SK-N-SH treated with all-trans-retinoic acid at 6 μM for 48 hours (cell line): ENCODE measurements at regions not wholly inside any gene's neighbourhood (a gene's known extent, or its start where the extent isn't known, plus 50 kb on each side); places are given as distances from the start of the nearest gene placed in this dataset.

Experiments
- ATAC-seq: fragments of 200-7000 bp; cut with Tn5 transposase; 3 replicates; pipeline ENCODE4 v1.9.1; 2020; ENCODE audit warnings: mild to moderate bottlenecking, moderate library complexity
- ARNTL ChIP-seq: fragments of 450-650 bp; formaldehyde crosslinking; IDR thresholded peaks from 2 replicates; pipeline ENCODE4 v1.5.0; 2020; ENCODE audit warnings: low read depth, mild to moderate bottlenecking, moderate library complexity, borderline replicate concordance
- BACH2 ChIP-seq: fragments of 250-450 bp; sonication (Bioruptor Pico); IDR thresholded peaks from 2 replicates; pipeline ENCODE4 v1.9.0; 2021; ENCODE audit warnings: mild to moderate bottlenecking, borderline replicate concordance
- CSDC2 ChIP-seq: fragments of 250-450 bp; sonication (Bioruptor Pico); IDR thresholded peaks from 2 replicates; pipeline ENCODE4 v1.5.0; 2020; ENCODE audit warnings: mild to moderate bottlenecking, moderate library complexity
- CSRNP3 ChIP-seq: fragments of 250-450 bp; sonication (Bioruptor Pico); IDR thresholded peaks from 2 replicates; pipeline ENCODE4 v1.5.1; 2021; ENCODE audit warnings: mild to moderate bottlenecking, moderate library complexity
- ESRRG ChIP-seq: fragments of 250-450 bp; sonication (Bioruptor Pico); IDR thresholded peaks from 2 replicates; pipeline ENCODE4 v1.6.1; 2021; ENCODE audit warnings: mild to moderate bottlenecking
- GLIS3 ChIP-seq: fragments of 250-450 bp; sonication (Bioruptor Pico); IDR thresholded peaks from 2 replicates; pipeline ENCODE4 v1.5.0; 2020; ENCODE audit warnings: mild to moderate bottlenecking, moderate library complexity
- ISL1 ChIP-seq: fragments of 250-450 bp; sonication (Bioruptor Pico); IDR thresholded peaks from 2 replicates; pipeline ENCODE4 v2.1.2; 2022; ENCODE audit warnings: mild to moderate bottlenecking, moderate library complexity
- OSR1 ChIP-seq: fragments of 250-450 bp; sonication (Bioruptor Pico); IDR thresholded peaks from 2 replicates; pipeline ENCODE4 v1.8.0; 2022; ENCODE audit warnings: moderate library complexity, mild to moderate bottlenecking, inconsistent platforms
- PATZ1 ChIP-seq: fragments of 250-450 bp; sonication (Bioruptor Pico); IDR thresholded peaks from 2 replicates; pipeline ENCODE4 v1.8.0; 2020; ENCODE audit warnings: mild to moderate bottlenecking, moderate library complexity, borderline replicate concordance
- PPARA ChIP-seq: fragments of 250-450 bp; sonication (Bioruptor Pico); IDR thresholded peaks from 2 replicates; pipeline ENCODE4 v1.5.0; 2020; ENCODE audit warnings: mild to moderate bottlenecking, borderline replicate concordance
- RARB ChIP-seq: fragments of 250-450 bp; sonication (Bioruptor Pico); IDR thresholded peaks from 2 replicates; pipeline ENCODE4 v1.8.0; 2021; ENCODE audit warnings: mild to moderate bottlenecking, moderate library complexity
- TCF4 ChIP-seq: fragments of 250-450 bp; sonication (Bioruptor Pico); IDR thresholded peaks from 2 replicates; pipeline ENCODE4 v1.8.0; 2021; ENCODE audit warnings: mild to moderate bottlenecking, moderate library complexity, borderline replicate concordance
- TOX ChIP-seq: fragments of 250-450 bp; sonication (Bioruptor Pico); IDR thresholded peaks from 2 replicates; pipeline ENCODE4 v1.8.0; 2021; ENCODE audit warnings: mild to moderate bottlenecking, moderate library complexity, borderline replicate concordance
- ZC3H10 ChIP-seq: fragments of 250-450 bp; sonication (Bioruptor Pico); IDR thresholded peaks from 2 replicates; pipeline ENCODE4 v1.5.1; 2021; ENCODE audit warnings: mild to moderate bottlenecking, moderate library complexity
- ZFP3 ChIP-seq: fragments of 250-450 bp; sonication (Bioruptor Pico); IDR thresholded peaks from 2 replicates; pipeline ENCODE4 v1.5.0; 2020; ENCODE audit warnings: mild to moderate bottlenecking, moderate library complexity
- ZFP30 ChIP-seq: fragments of 450-650 bp; formaldehyde crosslinking; IDR thresholded peaks from 2 replicates; pipeline ENCODE4 v1.5.0; 2022; ENCODE audit warnings: mild to moderate bottlenecking, moderate library complexity
- ZNF565 ChIP-seq: fragments of 450-650 bp; formaldehyde crosslinking; conservative IDR thresholded peaks from 2 replicates; pipeline ENCODE4 v1.5.0; 2020; ENCODE audit warnings: low read depth, mild to moderate bottlenecking, moderate library complexity
- ZNF70 ChIP-seq: fragments of 450-650 bp; formaldehyde crosslinking; IDR thresholded peaks from 2 replicates; pipeline ENCODE4 v1.5.0; 2020; ENCODE audit warnings: mild to moderate bottlenecking, moderate library complexity
- ZNF8 ChIP-seq: fragments of 450-650 bp; formaldehyde crosslinking; IDR thresholded peaks from 2 replicates; pipeline ENCODE4 v1.5.0; 2020; ENCODE audit warnings: mild to moderate bottlenecking, moderate library complexity
- TF ChIP-seq, protein P1 (sequence below): fragments of 250-450 bp; sonication (Bioruptor Pico); IDR thresholded peaks from 2 replicates; pipeline ENCODE4 v1.5.0; 2020; ENCODE audit warnings: mild to moderate bottlenecking, moderate library complexity
- TF ChIP-seq, protein P2 (sequence below): fragments of 250-450 bp; sonication (Bioruptor Pico); IDR thresholded peaks from 2 replicates; pipeline ENCODE4 v1.8.0; 2021; ENCODE audit warnings: low read depth, mild to moderate bottlenecking, moderate library complexity, borderline replicate concordance
- TF ChIP-seq, protein P3 (sequence below): fragments of 250-450 bp; sonication (Bioruptor Pico); IDR thresholded peaks from 2 replicates; pipeline ENCODE4 v1.5.1; 2020; ENCODE audit warnings: low read depth, mild to moderate bottlenecking, moderate library complexity

DNA sequence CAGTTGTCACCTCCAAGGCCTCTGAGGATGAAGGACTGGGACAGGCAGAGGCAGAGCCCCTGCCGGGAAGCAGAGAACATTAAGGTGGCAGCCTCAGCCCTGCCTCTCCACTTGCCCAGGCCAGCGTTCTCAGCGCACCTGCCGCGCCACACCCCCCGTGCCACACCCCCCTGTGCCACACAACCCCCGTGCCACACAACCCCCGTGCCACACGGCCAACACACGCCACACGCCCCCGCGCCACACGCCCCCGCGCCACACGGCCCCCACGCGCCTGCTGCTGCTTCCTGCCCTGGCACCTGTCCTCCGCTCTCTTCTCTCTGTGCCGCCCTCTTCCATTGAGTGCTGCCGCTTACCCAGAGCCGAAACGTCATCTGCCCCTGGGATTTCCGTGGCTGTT is 58.0 kb upstream of the ZFP42 start:
- no peak for ATAC-seq
- TF ChIP-seq TCF4 (CRISPR knock-in tag) = no peak
- no peak for TF ChIP-seq ISL1
- TF ChIP-seq GLIS3 = no peak
- TF ChIP-seq, all 23 proteins: peak for 0

DNA sequence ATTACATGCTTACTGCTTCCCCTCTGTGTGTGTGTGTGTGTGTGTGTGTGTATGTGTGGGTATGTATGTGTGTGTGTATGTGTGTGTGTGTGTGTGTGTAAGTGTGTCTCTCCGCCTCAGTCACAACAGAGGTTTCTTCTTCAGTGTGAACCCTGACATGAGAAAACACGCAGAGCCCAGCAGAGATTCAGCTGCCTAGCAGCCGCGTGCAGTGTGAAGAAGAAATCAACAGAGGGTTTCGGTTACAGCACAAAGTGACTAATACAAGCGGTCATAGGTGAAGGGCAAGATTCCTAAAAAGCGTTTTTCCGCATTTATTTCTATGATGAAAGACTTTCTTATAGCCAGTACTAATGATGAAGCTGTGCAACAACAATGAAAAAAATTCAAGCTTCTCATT is 55.3 kb upstream of the ZFP42 start:
- no peak for ATAC-seq
- TF ChIP-seq BACH2 (CRISPR knock-in tag) (no peak), PPARA (CRISPR knock-in tag) (no peak)

DNA sequence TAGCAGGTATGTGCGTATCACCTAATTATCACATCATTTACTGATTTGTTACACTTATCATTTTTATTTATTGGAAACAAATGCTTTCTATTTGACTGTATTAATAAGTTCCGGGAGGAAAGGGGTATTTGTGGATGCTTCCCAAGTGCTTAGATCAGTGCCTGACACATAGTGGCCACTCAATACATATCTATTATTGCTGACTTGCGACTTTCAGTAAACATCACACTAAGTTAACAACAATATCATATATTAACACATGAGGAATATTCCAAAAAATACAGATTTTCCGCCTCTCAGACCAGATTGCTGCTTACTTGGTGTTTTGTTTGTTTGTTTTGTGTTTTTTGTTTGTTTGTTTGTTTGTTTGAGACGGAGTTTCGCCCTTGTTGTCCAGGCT is 52.6 kb upstream of the ZFP42 start:
- ATAC-seq = no peak
- TF ChIP-seq PPARA (CRISPR knock-in tag) (no peak), OSR1 (no peak), ESRRG (no peak), GLIS3 (no peak), ARNTL (CRISPR knock-in tag) (no peak), ZNF565 (CRISPR knock-in tag) (no peak), TOX (no peak), TCF4 (CRISPR knock-in tag) (no peak), ZNF8 (CRISPR knock-in tag) (no peak), ZC3H10 (CRISPR knock-in tag) (no peak)
- TF ChIP-seq, protein P1, sequence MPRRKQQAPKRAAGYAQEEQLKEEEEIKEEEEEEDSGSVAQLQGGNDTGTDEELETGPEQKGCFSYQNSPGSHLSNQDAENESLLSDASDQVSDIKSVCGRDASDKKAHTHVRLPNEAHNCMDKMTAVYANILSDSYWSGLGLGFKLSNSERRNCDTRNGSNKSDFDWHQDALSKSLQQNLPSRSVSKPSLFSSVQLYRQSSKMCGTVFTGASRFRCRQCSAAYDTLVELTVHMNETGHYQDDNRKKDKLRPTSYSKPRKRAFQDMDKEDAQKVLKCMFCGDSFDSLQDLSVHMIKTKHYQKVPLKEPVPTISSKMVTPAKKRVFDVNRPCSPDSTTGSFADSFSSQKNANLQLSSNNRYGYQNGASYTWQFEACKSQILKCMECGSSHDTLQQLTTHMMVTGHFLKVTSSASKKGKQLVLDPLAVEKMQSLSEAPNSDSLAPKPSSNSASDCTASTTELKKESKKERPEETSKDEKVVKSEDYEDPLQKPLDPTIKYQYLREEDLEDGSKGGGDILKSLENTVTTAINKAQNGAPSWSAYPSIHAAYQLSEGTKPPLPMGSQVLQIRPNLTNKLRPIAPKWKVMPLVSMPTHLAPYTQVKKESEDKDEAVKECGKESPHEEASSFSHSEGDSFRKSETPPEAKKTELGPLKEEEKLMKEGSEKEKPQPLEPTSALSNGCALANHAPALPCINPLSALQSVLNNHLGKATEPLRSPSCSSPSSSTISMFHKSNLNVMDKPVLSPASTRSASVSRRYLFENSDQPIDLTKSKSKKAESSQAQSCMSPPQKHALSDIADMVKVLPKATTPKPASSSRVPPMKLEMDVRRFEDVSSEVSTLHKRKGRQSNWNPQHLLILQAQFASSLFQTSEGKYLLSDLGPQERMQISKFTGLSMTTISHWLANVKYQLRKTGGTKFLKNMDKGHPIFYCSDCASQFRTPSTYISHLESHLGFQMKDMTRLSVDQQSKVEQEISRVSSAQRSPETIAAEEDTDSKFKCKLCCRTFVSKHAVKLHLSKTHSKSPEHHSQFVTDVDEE (CRISPR knock-in tag) = no peak

DNA sequence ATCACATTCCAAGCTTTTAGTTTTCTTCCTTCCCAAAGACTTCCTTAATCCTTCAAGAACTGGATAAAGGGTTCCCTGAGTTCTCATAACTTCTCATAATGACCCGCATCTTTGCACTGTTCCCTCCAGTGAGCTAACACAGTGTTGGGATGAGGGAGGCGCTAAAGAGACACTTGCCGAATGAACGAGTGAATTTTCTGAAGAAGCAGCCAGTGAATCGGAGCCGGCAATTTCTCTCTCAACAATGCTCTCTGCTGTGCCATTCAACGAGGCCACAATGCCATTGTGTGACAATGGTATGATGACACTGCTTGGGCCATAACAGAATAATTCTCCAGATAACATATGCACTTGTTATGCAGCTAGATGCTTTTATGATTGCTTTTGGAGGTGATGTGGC is 51.4 kb upstream of the ZFP42 start:
- no peak for TF ChIP-seq PPARA (CRISPR knock-in tag)
- no peak for TF ChIP-seq GLIS3
- TF ChIP-seq, protein P2, sequence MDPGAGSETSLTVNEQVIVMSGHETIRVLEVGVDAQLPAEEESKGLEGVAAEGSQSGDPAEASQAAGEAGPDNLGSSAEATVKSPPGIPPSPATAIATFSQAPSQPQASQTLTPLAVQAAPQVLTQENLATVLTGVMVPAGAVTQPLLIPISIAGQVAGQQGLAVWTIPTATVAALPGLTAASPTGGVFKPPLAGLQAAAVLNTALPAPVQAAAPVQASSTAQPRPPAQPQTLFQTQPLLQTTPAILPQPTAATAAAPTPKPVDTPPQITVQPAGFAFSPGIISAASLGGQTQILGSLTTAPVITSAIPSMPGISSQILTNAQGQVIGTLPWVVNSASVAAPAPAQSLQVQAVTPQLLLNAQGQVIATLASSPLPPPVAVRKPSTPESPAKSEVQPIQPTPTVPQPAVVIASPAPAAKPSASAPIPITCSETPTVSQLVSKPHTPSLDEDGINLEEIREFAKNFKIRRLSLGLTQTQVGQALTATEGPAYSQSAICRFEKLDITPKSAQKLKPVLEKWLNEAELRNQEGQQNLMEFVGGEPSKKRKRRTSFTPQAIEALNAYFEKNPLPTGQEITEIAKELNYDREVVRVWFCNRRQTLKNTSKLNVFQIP = no peak
- TF ChIP-seq OSR1 = no peak
- no peak for TF ChIP-seq CSDC2
- TF ChIP-seq, protein P3, sequence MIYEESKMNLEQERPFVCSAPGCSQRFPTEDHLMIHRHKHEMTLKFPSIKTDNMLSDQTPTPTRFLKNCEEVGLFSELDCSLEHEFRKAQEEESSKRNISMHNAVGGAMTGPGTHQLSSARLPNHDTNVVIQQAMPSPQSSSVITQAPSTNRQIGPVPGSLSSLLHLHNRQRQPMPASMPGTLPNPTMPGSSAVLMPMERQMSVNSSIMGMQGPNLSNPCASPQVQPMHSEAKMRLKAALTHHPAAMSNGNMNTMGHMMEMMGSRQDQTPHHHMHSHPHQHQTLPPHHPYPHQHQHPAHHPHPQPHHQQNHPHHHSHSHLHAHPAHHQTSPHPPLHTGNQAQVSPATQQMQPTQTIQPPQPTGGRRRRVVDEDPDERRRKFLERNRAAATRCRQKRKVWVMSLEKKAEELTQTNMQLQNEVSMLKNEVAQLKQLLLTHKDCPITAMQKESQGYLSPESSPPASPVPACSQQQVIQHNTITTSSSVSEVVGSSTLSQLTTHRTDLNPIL (CRISPR knock-in tag) = no peak
- no peak for TF ChIP-seq ISL1
- no peak for TF ChIP-seq ZNF565 (CRISPR knock-in tag)
- TF ChIP-seq ZNF70 (CRISPR knock-in tag) = no peak
- no peak for TF ChIP-seq ZFP3 (CRISPR knock-in tag)
- no peak for TF ChIP-seq RARB (CRISPR knock-in tag)
- no peak for TF ChIP-seq TCF4 (CRISPR knock-in tag)
- TF ChIP-seq ZFP30 (CRISPR knock-in tag) = no peak
- TF ChIP-seq BACH2 (CRISPR knock-in tag) = no peak
- no peak for TF ChIP-seq TOX
- TF ChIP-seq ZC3H10 (CRISPR knock-in tag) = no peak
- TF ChIP-seq PATZ1 (CRISPR knock-in tag) = no peak
- TF ChIP-seq ZNF8 (CRISPR knock-in tag) = no peak
- no peak for TF ChIP-seq CSRNP3
- TF ChIP-seq ARNTL (CRISPR knock-in tag) = no peak
- ATAC-seq = no peak
